ENCODE measurements at regions not wholly inside any gene's neighbourhood (a gene's known extent, or its start where the extent isn't known, plus 50 kb on each side); places are given as distances from the start of the nearest gene placed in this dataset.

DNA sequence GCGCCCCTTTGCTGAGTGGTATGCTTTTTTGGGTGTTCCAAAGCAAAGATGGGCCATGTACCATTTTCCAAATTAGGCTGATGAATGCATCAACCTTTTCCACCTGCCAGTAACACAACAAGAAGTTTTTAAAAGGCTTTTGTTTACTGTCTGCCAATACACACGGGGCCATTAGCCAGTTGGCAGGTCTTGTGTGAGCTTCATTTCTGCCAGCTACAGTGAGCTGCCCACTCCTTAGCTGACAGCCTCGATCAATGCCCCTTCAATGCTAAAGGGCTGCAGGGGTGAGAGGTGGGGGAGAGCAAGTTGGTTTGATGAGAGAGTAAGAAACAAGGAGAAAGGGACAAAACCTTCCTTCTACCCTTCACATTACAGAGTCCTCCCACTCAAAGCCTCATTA lies 128.7 kb downstream of the C5orf15 start:
- TF ChIP-seq GATA2 (IDR thresholded peaks at IDR 0.05; ENCODE audit: low read depth, low read length), result no peak
- no peak for TF ChIP-seq GATA3 (IDR thresholded peaks at IDR 0.05; ENCODE audit: low read depth, low read length)

GRCh38 chr5:133839090-133839489 lies 129.3 kb downstream of the C5orf15 start:
- TF ChIP-seq GATA3 (IDR thresholded peaks at IDR 0.05; ENCODE audit: low read depth, low read length) (no peak), GATA2 (IDR thresholded peaks at IDR 0.05; ENCODE audit: low read depth, low read length) (no peak)

DNA sequence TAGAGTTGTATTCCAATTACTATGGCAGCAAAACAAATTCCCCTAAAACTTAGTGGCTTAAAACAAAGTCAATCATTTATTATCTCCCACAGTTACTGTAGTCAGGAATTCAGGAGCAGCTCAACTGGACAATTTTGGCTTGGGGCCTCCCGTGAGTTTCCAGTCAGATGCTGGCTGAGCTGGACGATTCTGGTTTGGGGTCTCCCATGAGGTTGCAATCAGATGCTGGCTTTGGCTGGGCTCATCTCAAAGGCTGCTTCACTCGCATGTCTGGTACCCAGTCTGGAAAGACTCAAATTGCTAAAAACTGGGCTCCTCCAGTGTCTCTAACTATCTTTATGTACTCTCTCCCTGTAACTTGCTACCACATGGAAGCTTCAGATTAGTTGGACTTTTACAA lies 130.1 kb downstream of the C5orf15 start:
- TF ChIP-seq GATA3 (IDR thresholded peaks at IDR 0.05; ENCODE audit: low read depth, low read length) (no peak), GATA2 (IDR thresholded peaks at IDR 0.05; ENCODE audit: low read depth, low read length) (no peak)

DNA sequence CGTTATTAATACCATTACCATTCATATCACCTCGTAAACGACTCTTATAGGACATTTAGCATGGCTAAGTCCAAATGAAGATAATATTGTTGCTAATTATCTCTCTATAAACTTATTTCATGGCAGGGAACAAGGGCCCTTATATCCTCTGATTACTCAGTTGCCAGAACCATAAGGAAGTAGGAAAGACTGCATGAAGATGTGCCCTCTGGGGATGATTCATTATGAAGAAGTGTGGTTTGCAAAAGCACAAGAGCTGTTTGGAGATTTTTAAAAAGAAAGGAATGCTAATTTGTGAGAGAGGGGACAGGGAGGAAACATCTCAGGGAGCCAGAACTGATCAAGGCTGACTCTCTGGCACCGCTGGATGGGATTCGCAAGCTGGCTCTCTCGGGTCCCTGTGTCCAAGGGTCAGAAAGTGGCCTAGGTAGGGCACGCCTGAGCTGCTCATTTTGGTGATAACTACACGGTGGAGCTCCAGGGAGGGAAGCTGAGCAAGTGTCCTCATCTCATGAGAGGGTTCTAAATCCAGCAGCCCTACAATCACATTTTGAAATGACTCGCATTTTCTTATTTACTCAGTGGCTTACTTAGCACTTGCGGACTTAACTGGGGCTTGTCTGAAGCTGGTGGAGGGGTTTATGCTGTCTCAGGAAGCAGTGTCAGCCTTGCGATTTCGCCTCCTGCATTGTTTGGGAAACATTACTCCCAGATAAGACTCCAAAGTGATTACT lies 136.8 kb downstream of the C5orf15 start:
- no peak for TF ChIP-seq GATA3 (IDR thresholded peaks at IDR 0.05; ENCODE audit: low read depth, low read length)
- no peak for TF ChIP-seq GATA2 (IDR thresholded peaks at IDR 0.05; ENCODE audit: low read depth, low read length)

- TF ChIP-seq GATA3 (IDR thresholded peaks at IDR 0.05; ENCODE audit: low read depth, low read length) (no peak), GATA2 (IDR thresholded peaks at IDR 0.05; ENCODE audit: low read depth, low read length) (no peak)
These were observed 137.5 kb downstream of the C5orf15 start for GRCh38 chr5:133830911-133831310.

DNA sequence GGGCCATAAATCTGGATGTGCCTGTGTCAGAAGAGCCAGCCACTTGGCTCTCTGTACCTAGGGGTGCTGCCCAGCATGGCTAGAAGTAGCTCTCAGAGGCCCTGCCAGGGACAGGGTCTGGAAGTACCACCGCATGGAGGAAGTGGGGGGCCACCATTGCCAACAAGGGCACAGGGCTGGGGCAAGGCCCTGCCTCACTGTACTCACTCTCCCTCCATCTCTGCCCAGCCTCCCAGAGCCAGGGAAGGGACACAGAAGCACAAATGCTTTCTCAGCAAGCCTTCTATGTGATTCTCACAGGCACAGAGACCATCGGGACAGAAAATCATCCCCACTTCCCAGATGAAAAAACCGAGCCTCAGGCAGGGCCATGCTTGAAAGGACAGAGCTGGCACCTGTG lies 138.1 kb downstream of the C5orf15 start:
- TF ChIP-seq GATA3 (IDR thresholded peaks at IDR 0.05; ENCODE audit: low read depth, low read length) (no peak), GATA2 (IDR thresholded peaks at IDR 0.05; ENCODE audit: low read depth, low read length) (no peak)

DNA sequence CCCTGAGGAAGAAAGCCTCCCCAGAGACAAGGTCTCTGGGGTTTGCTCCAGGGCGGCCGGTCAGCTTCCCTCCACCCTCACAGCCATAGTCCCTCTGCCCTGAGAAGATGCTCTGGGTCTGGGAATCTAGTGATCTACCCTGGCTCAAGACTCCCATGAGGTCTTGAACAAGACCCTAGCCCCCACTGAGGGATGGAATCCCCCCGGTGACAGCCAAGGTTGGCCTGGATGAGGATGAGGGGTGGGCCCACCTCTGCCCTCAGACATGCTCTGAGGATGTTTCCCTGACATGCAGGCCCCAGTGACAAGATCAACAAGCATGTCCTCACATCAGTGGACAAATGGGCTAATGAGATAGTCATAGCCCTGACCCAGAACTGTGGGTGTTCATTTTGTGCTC lies 138.6 kb downstream of the C5orf15 start:
- no peak for TF ChIP-seq GATA2 (IDR thresholded peaks at IDR 0.05; ENCODE audit: low read depth, low read length)
- TF ChIP-seq GATA3 (IDR thresholded peaks at IDR 0.05; ENCODE audit: low read depth, low read length), result no peak

DNA sequence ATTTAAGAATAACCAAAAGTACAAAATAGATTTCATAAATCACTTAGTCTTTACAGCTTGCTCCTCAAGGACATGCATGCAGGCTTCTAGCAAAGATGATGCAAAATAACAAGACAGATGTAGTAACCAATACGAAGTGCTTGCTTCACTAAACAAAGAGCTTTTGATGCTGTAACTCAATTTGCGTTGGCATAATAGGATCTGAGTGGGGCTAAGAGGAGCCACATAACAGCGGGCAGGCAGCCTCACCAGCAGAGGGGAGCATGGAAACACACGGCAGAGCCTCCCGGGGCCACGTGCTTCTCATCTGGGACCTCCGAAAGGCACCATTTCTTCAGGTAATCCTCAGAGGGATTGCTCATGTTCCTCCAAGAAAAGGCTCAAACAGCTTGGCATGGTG lies 139.7 kb downstream of the C5orf15 start:
- TF ChIP-seq GATA3 (IDR thresholded peaks at IDR 0.05; ENCODE audit: low read depth, low read length), result no peak
- no peak for TF ChIP-seq GATA2 (IDR thresholded peaks at IDR 0.05; ENCODE audit: low read depth, low read length)

DNA sequence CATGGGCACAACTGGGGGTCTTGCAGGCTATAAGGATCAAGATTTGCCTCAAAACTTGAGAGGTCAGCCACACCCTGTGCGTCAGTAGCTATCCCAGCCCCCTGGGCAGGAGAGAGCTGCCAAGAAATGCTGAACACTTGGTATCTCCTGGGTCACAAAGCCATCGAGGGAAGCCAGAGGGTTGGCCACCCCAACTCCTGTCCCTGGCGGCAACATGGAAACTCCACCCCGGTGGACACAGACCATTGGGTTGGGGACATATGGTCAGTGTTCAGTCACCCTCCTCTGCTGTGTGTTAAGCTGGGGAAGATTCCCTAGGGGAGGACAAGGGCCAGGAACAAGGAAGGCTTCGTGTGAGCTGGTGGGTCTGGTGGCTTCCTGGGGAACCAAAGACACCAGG lies 140.6 kb downstream of the C5orf15 start:
- no peak for TF ChIP-seq GATA3 (IDR thresholded peaks at IDR 0.05; ENCODE audit: low read depth, low read length)
- TF ChIP-seq GATA2 (IDR thresholded peaks at IDR 0.05; ENCODE audit: low read depth, low read length), result no peak

DNA sequence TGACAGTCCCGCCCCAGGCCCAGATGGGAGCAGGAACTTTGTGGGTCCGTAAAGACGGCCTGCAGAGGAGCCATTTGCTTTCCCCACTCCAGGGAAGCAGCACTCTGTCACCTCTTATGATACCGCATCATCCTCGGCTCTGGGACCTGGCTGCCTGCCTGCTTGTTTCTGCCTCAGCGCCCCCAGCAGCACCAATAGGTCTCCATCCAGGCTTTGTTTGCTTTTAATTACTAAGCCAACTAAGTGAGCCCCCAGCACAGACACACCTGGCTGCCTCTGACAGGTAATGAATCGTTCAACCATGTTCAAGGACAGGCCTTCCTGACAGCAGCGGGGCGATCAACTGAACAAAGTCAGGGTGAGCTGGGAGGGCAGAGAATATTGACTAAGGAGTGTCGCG lies 141.4 kb downstream of the C5orf15 start:
- no peak for TF ChIP-seq GATA2 (IDR thresholded peaks at IDR 0.05; ENCODE audit: low read depth, low read length)
- TF ChIP-seq GATA3 (IDR thresholded peaks at IDR 0.05; ENCODE audit: low read depth, low read length), result no peak

DNA sequence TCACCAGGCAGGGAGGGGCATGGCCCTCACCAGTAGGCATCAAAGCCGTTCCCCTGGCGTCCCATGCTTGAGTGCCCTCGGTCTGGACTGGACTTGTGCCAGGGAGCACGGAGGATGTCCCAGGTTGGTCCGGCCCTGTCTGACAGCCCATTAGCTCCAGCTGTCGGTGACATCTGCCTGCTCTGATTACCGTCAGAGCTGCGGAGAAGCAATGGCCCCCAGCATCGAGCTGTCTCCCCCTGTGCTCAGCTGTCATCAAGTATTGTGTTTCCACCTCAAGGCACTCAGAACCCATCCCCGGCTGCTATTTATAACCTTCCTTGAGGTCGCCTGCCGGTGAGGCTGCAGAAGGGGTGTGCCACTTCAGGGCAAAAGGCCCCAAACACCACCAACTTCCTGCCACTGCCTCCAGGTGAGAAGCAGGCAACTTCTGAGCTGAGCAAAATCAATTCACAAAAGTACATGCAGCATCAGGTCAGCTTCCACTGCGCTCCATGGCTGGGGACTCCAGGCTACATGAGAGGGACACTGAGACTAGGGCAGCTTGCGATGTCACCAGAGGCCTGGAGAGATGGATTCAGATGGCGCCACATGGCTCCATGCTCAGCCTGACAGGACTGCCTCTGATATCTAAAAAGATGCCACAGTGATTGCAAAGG lies 142.7 kb downstream of the C5orf15 start:
- no peak for TF ChIP-seq GATA3 (IDR thresholded peaks at IDR 0.05; ENCODE audit: low read depth, low read length)
- TF ChIP-seq GATA2 (IDR thresholded peaks at IDR 0.05; ENCODE audit: low read depth, low read length), result no peak

GRCh38 chr5:133824661-133825254 lies 143.7 kb downstream of the C5orf15 start:
- TF ChIP-seq GATA3 (IDR thresholded peaks at IDR 0.05; ENCODE audit: low read depth, low read length), result no peak
- no peak for TF ChIP-seq GATA2 (IDR thresholded peaks at IDR 0.05; ENCODE audit: low read depth, low read length)

GRCh38 chr5:133821889-133822288 lies 146.5 kb downstream of the C5orf15 start:
- TF ChIP-seq GATA3 (IDR thresholded peaks at IDR 0.05; ENCODE audit: low read depth, low read length) (no peak), GATA2 (IDR thresholded peaks at IDR 0.05; ENCODE audit: low read depth, low read length) (no peak)

DNA sequence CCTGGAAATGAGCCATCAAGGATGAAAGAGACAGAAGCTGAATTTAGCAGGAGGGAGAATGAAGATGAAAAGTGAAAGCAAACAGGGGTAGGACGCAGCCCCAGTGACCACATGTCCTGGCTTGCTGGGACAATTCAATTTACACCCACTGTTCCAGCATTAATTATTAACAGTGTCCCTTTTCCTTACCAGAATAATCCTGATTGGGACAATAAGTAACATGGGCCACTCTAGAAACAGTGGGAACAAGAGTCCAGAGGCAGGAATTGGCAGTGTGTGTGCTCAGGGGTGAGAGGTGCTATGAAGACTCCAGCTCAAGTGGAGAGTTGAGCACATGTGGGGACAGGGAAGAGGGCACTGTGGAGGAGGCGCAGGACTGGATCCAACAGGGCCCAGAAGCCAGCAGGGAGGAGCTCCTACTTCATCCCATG lies 147.1 kb downstream of the C5orf15 start:
- TF ChIP-seq GATA2 (IDR thresholded peaks at IDR 0.05; ENCODE audit: low read depth, low read length) (no peak), GATA3 (IDR thresholded peaks at IDR 0.05; ENCODE audit: low read depth, low read length) (no peak)

GRCh38 chr5:133820507-133820906 lies 147.9 kb downstream of the C5orf15 start:
- TF ChIP-seq GATA2 (IDR thresholded peaks at IDR 0.05; ENCODE audit: low read depth, low read length) (no peak), GATA3 (IDR thresholded peaks at IDR 0.05; ENCODE audit: low read depth, low read length) (no peak)
